Colonic mucosa (tissue), 4 donors: ENCODE measurements at regions not wholly inside any gene's neighbourhood (a gene's known extent, or its start where the extent isn't known, plus 50 kb on each side); places are given as distances from the start of the nearest gene placed in this dataset.
A peak's percentile ranks its signal among the peaks of the same experiment; 100 is the strongest.

Experiments
- DNase-seq: peaks from one replicate; pipeline ENCODE4 v3.0.0-alpha.2; 2020
- H3K27ac ChIP-seq: fragments of 200-600 bp; one replicate; pipeline ENCODE4 v1.8.0; 2021
- H3K27me3 ChIP-seq: fragments of 200-600 bp; one replicate; pipeline ENCODE4 v1.8.0; 2021
- H3K36me3 ChIP-seq: fragments of 200-600 bp; one replicate; pipeline ENCODE4 v1.8.0; 2021
- H3K4me1 ChIP-seq: fragments of 200-600 bp; one replicate; pipeline ENCODE4 v1.8.0; 2021; ENCODE audit warnings: mild to moderate bottlenecking
- H3K4me3 ChIP-seq: fragments of 200-600 bp; one replicate; pipeline ENCODE4 v1.8.0; 2021
- H3K9ac ChIP-seq, 2 donors: one replicate each; pipeline ENCODE4 v1.7.0; 2013; ENCODE audit warnings: control low read depth in 2 of 2, low read depth in 2 of 2, low read length in 2 of 2
- H3K9me3 ChIP-seq: fragments of 200-600 bp; one replicate; pipeline ENCODE4 v1.8.0; 2021
- intact Hi-C: fragments of 100-400 bp; cut with DNase I; formaldehyde crosslinking; loops from one replicate; pipeline ENCODE4 v1.14.1; 2022
- TF ChIP-seq, protein P1 (sequence below): fragments of 200-600 bp; IDR thresholded peaks from one replicate; pipeline ENCODE4 v1.8.0; 2022; ENCODE audit warnings: antibody characterized with exemption, mild to moderate bottlenecking
- donor health status: healthy.
- donor health status: DM: no; HTN: no; CAD: no.
- donor health status: DM: no; HTN: no; CAD: no.

DNA sequence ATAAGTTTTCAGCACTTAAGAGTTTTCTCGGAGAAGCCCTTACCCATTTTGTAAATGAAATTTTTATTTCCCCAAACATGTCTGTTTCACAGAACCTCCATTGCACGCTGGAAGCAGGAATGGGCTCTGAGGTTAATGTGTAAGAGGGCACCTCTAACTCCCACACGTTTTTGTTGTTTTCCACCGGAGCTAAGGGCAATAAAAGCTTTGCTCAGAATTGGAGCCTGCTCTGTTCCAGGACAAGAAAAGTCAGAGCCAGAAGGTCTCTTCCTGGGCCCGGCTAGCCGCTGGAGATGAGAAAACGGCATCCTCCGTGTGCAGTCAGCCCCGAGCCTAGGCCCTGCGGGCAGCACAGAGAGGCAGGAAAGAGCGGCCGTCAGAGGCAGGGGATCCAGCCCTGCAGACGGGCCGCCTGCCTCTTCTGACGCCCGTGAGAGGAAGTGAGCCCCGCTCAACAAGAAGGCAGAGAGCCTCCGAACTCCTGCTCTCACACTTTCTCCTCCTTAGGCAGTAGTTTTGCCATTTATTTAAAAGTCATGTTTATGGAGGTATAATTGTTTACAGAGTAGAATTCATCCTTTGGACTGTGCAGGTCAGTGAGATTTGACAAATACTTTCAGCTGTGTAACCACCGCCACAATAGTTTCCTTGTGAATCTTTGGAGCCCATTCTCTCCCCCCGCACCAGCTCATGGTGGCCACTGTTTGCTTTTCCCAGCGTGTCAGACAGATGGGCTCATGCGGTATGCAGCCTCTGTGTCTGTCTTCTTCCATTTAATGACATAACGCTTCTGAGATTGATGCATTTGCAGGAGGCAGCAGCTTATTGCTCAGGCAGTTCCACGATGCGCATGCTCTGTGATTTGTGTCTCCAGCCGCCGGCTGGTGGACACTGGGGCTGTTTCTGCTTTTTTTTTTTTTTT lies 117.3 kb downstream of the GALR1 start:
- Histone ChIP-seq H3K4me3 (peak overlapping the region; percentile 24), H3K9ac (peak overlapping the region in 1 of 2 donors; percentile 32), H3K36me3 (no peaks in the 10 kb centered on the region), H3K9me3 (no peaks in the 10 kb centered on the region), H3K27me3 (no peaks in the 10 kb centered on the region), H3K27ac (peak overlapping the region; percentile 3), H3K4me1 (no peaks in the 10 kb centered on the region)
- TF ChIP-seq, protein P1, sequence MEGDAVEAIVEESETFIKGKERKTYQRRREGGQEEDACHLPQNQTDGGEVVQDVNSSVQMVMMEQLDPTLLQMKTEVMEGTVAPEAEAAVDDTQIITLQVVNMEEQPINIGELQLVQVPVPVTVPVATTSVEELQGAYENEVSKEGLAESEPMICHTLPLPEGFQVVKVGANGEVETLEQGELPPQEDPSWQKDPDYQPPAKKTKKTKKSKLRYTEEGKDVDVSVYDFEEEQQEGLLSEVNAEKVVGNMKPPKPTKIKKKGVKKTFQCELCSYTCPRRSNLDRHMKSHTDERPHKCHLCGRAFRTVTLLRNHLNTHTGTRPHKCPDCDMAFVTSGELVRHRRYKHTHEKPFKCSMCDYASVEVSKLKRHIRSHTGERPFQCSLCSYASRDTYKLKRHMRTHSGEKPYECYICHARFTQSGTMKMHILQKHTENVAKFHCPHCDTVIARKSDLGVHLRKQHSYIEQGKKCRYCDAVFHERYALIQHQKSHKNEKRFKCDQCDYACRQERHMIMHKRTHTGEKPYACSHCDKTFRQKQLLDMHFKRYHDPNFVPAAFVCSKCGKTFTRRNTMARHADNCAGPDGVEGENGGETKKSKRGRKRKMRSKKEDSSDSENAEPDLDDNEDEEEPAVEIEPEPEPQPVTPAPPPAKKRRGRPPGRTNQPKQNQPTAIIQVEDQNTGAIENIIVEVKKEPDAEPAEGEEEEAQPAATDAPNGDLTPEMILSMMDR, result no peak
- intact Hi-C loops, result no loop called here
- DNase-seq, result peak; percentile 64

DNA sequence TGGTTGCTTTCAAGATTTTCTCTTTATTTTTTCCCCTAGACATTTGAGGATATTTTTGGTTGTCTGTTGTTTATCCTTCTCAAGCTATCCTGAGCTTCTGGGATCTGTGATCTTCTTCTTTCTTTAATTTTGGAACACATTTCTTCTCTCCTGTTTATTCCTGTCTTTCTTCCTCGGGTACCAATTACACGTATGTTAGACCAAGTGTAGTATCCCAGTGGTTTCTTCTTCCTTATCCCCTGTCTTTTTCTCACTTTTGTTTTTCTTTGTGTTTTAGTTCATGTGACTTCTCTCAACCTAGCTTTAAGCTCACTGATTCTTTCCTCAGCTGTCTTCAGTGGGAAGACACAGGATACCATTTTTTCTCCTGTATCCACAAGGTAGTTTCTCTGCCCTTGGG lies 120.0 kb downstream of the GALR1 start:
- no peak for DNase-seq
- intact Hi-C loops, result no loop called here
- no peaks in the 10 kb centered on the region for H3K36me3 ChIP-seq
- no peaks in the 10 kb centered on the region for H3K4me1 ChIP-seq
- H3K4me3 ChIP-seq, result no peak overlapping the region
- H3K9me3 ChIP-seq, result no peaks in the 10 kb centered on the region
- no peak overlapping the region for H3K9ac ChIP-seq
- TF ChIP-seq, protein P1, result no peak
- no peaks in the 10 kb centered on the region for H3K27me3 ChIP-seq
- no peak overlapping the region for H3K27ac ChIP-seq

DNA sequence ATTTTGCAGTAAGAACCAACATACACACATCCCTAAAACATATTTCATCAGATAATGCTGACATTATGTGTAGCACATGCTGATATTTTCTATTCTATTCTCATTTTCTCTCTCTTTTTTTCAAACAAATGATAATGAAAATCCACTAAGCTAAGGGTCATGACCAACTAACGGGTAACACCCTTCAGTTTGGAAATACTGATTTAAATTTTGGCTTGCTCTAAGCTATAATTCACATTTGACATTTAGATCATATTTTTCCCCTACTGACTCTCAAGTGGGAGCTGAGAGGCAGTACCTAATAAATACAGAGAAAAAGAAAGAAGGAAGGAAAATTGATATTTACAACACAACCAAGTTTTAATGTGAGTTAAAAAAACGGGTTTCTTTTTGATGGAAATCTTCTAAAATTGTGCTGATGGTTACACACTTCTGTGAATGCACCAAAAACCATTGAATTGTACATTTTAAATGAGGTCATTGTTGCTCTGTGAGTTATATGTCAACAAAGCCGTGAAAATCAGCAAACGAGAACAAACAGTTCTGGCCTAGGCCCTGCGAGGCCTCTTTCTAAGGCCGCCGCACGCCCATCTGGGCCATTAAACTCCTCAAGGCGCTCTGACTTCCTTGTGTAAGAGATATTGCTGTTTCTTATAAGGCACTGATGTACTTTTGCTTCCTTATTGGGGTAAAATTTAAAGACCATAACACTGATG lies 124.2 kb downstream of the GALR1 start:
- Histone ChIP-seq H3K9ac (peak overlapping the region in 1 of 2 donors; percentile 55), H3K9me3 (no peaks in the 10 kb centered on the region), H3K27ac (peak overlapping the region; percentile 4), H3K27me3 (no peaks in the 10 kb centered on the region), H3K36me3 (no peaks in the 10 kb centered on the region), H3K4me3 (no peak overlapping the region), H3K4me1 (no peaks in the 10 kb centered on the region)
- peak; percentile 64 for DNase-seq
- intact Hi-C loops, result no loop called here
- TF ChIP-seq, protein P1, result no peak

DNA sequence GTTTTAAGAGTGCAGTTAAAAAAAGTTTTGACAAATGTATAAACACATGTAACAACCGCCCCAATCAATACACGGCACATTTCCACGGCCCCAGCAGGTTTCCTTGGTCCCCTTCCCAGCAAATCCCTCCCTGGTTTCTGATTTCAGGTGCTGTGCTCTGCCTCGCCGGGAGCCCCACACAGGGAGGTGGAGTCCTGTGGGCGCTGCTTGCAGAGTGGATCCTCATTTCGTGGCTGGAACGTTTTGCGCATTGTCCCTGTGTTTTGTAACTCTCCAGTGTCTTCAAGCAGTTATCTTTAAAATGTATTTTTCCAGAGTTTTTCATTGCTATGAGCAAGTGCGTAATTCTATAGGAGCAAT lies 124.8 kb downstream of the GALR1 start:
- peak overlapping the region in 1 of 2 donors; percentile 55 for H3K9ac ChIP-seq
- DNase-seq, result no peak
- peak overlapping the region; percentile 4 for H3K27ac ChIP-seq

DNA sequence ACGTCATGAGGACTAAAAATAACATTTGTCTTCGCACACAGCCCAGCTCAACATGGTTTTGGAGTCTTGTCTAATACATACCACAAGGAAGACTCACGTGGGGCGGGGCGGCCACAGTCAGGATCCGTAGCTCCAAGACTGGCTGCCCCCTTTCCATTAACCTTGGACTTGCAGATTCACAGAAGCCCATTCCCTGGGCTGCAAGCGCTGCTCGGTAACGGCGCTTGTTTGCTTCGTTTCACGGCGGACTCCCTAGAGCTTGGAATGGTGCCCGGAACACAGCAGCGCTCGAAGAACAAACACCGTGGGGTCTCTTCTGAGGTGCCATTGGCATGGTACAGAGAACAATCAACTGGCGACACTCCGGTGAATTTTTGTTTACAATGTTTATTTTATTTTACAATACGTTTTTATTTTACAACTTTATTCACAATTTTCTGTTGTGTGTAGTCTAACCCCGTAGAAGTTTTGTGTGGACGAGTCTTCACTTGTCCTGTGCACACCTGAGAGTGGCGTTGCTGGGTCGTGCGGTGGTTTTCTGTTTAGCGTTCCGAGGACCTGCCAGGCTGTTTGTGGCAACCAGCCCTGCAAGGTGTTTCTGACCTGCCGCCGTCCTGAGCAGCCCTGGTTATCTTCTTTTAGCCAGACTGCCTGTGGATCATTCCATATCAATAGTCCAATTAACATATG lies 126.5 kb downstream of the GALR1 start:
- no peak for DNase-seq

More for the DNA sequence above, 124.8 kb downstream of the GALR1 start:
- H3K27me3 ChIP-seq, result no peaks in the 10 kb centered on the region
- intact Hi-C loops, result no loop called here
- H3K4me3 ChIP-seq, result no peak overlapping the region
- TF ChIP-seq, protein P1, result no peak
- no peaks in the 10 kb centered on the region for H3K4me1 ChIP-seq
- H3K9me3 ChIP-seq, result no peaks in the 10 kb centered on the region
- H3K36me3 ChIP-seq, result no peaks in the 10 kb centered on the region

More for the DNA sequence above, 126.5 kb downstream of the GALR1 start:
- H3K9ac ChIP-seq, result no peak overlapping the region
- H3K36me3 ChIP-seq, result no peaks in the 10 kb centered on the region
- no peaks in the 10 kb centered on the region for H3K27me3 ChIP-seq
- TF ChIP-seq, protein P1, result no peak
- no peaks in the 10 kb centered on the region for H3K9me3 ChIP-seq
- H3K4me1 ChIP-seq, result no peaks in the 10 kb centered on the region
- no peak overlapping the region for H3K4me3 ChIP-seq
- H3K27ac ChIP-seq, result no peak overlapping the region
- intact Hi-C loops, result no loop called here
